HepG2 (cell line): ENCODE measurements at regions not wholly inside any gene's neighbourhood (a gene's known extent, or its start where the extent isn't known, plus 50 kb on each side); places are given as distances from the start of the nearest gene placed in this dataset.

Experiments used
- ATAC-seq: fragments of 200-7000 bp; cut with Tn5 transposase; 3 replicates; pipeline ENCODE4 v1.9.1; 2020; ENCODE audit warnings: mild to moderate bottlenecking, moderate library complexity
- BruUV-seq: library from RNA; stranded (reverse); fragments of 400-500 nt; replicated peaks from 2 replicates; lab custom pipeline; 2021; lab: Mats Ljungman, UMichigan
- CTCF ChIA-PET: fragments of 300-600 bp; formaldehyde crosslinking; extraction: SDS; loops from one replicate; lab custom pipeline; 2021; ENCODE audit warnings: low total read pairs, inconsistent platforms, low intra/inter-chr PET ratio; lab: Yijun Ruan, JAX
- POLR2A ChIA-PET: fragments of 350-600 bp; sonication (Branson Sonifier 250); formaldehyde crosslinking; loops from one replicate; lab custom pipeline; 2020; ENCODE audit warnings: antibody characterized with exemption, inconsistent platforms; lab: Yijun Ruan, JAX
- DNase-seq: peaks from one replicate; pipeline ENCODE4 v3.0.0-alpha.2; 2015; ENCODE audit warnings: low spot score
- FAIRE-seq: peaks from 3 replicates; lab custom pipeline; 2011; peaks lifted over from hg19 to GRCh38; lab: Jason Lieb, UNC
- H2AFZ ChIP-seq: one replicate; pipeline ENCODE4 v1.6.1; 2011; ENCODE audit warnings: low read length, inconsistent platforms
- H3K27ac ChIP-seq: fragments of 300-600 bp; 3 replicates; pipeline ENCODE4 v1.8.0; 2011; ENCODE audit warnings: mixed run types, mild to moderate bottlenecking, mixed read lengths, low read length, inconsistent platforms; ENCODE audit not compliant: insufficient read depth; ENCODE audit errors: extremely low read length
- H3K27me3 ChIP-seq, 2 experiments: fragments of 200-600 bp in 1 of 2; 2 replicates in 1 of 2; 3 replicates in 1 of 2; pipeline versions ENCODE4 v1.6.0 to v1.8.0; 2011; ENCODE audit warnings: low read length in 2 of 2, mild to moderate bottlenecking in 2 of 2, moderate library complexity in 2 of 2, inconsistent platforms in 1 of 2; ENCODE audit not compliant: insufficient read depth in 2 of 2, control insufficient read depth in 1 of 2
- H3K36me3 ChIP-seq, 2 experiments: fragments of 200-600 bp in 1 of 2; replicated peaks in 1 of 2; 2 replicates in 1 of 2; 3 replicates in 1 of 2; pipeline versions ENCODE4 v1.5.1 to v1.8.0; 2011; ENCODE audit warnings: low read length in 2 of 2, inconsistent platforms in 1 of 2; ENCODE audit not compliant: insufficient read depth in 2 of 2, control insufficient read depth in 1 of 2
- H3K4me1 ChIP-seq: 2 replicates; pipeline ENCODE4 v1.5.1; 2012; ENCODE audit warnings: low read length, inconsistent platforms; ENCODE audit not compliant: insufficient read depth
- H3K4me2 ChIP-seq: 2 replicates; pipeline ENCODE4 v1.6.0; 2011; ENCODE audit warnings: low read depth, low read length, inconsistent platforms
- H3K4me3 ChIP-seq, 3 experiments: fragments of 200-600 bp in 1 of 3; sonication (generic), shearing (Covaris generic) in 1 of 3; replicated peaks in 1 of 3; 2 replicates each; pipeline ENCODE4 v1.5.1; 2011 to 2016; ENCODE audit warnings: low read length in 3 of 3, inconsistent platforms in 2 of 3, low read depth in 2 of 3, mild to moderate bottlenecking in 2 of 3, control low read depth in 1 of 3, mixed read lengths in 1 of 3; ENCODE audit not compliant: insufficient read depth in 1 of 3
- H3K79me2 ChIP-seq: one replicate; pipeline ENCODE4 v1.6.1; 2011; ENCODE audit warnings: low read length, inconsistent platforms; ENCODE audit not compliant: insufficient read depth
- H3K9ac ChIP-seq: 2 replicates; pipeline ENCODE4 v1.6.0; 2011; ENCODE audit warnings: mild to moderate bottlenecking, low read depth, low read length, inconsistent platforms; ENCODE audit not compliant: insufficient read depth
- H3K9me3 ChIP-seq: 2 replicates; pipeline ENCODE4 v1.5.1; 2012; ENCODE audit warnings: mild to moderate bottlenecking, low read length
- H4K20me1 ChIP-seq: 2 replicates; pipeline ENCODE4 v1.6.0; 2011; ENCODE audit warnings: inconsistent platforms, mild to moderate bottlenecking, low read length, moderate library complexity; ENCODE audit not compliant: insufficient read depth
- CBX2 ChIP-seq, 2 experiments: fragments of 200-600 bp in 1 of 2; sonication (generic); formaldehyde crosslinking in 1 of 2; IDR thresholded peaks; 2 replicates each; pipeline versions ENCODE4 v1.7.0 to v1.8.1; 2018 to 2022; ENCODE audit warnings: low read depth in 2 of 2, low read length in 1 of 2, mild to moderate bottlenecking in 1 of 2, missing genetic modification reagents in 1 of 2
- HNRNPH1 ChIP-seq: fragments of 200-400 bp; formaldehyde crosslinking; optimal IDR thresholded peaks from 2 replicates; pipeline ENCODE3; 2017; ENCODE audit warnings: mild to moderate bottlenecking, low read depth, low read length
- HOXA5 ChIP-seq: sonication (generic); formaldehyde crosslinking; IDR thresholded peaks from 2 replicates; pipeline ENCODE4 v1.4.0; 2020; ENCODE audit warnings: missing genetic modification reagents
- POLR2AphosphoS2 ChIP-seq: IDR thresholded peaks from 2 replicates; pipeline ENCODE4 v1.6.1; 2011; ENCODE audit warnings: low read depth, low read length, improper control_type of control experiment
- STAG1 ChIP-seq: sonication (generic); formaldehyde crosslinking; IDR thresholded peaks from 2 replicates; pipeline ENCODE4 v1.4.0; 2020; ENCODE audit warnings: missing genetic modification reagents
- ZFAT ChIP-seq: sonication (generic); formaldehyde crosslinking; conservative IDR thresholded peaks from 2 replicates; pipeline ENCODE4 v1.8.1; 2023; ENCODE audit warnings: missing genetic modification reagents, inconsistent platforms
- ZNF589 ChIP-seq: sonication (generic); formaldehyde crosslinking; conservative IDR thresholded peaks from 2 replicates; pipeline ENCODE4 v1.8.0; 2022; ENCODE audit warnings: mild to moderate bottlenecking, moderate library complexity, missing genetic modification reagents
- ZNF615 ChIP-seq: sonication (generic); formaldehyde crosslinking; IDR thresholded peaks from 2 replicates; pipeline ENCODE4 v1.5.0; 2020; ENCODE audit warnings: mild to moderate bottlenecking, missing genetic modification reagents, borderline replicate concordance
- ZNF737 ChIP-seq: sonication (generic); formaldehyde crosslinking; IDR thresholded peaks from 2 replicates; pipeline ENCODE4 v1.5.0; 2020; ENCODE audit warnings: missing genetic modification reagents, mild to moderate bottlenecking, borderline replicate concordance
- ZNF761 ChIP-seq: sonication (generic); formaldehyde crosslinking; conservative IDR thresholded peaks from 2 replicates; pipeline ENCODE4 v1.4.0; 2020; ENCODE audit warnings: mild to moderate bottlenecking, missing genetic modification reagents
- ZSCAN20 ChIP-seq: sonication (generic); formaldehyde crosslinking; IDR thresholded peaks from 2 replicates; pipeline ENCODE4 v1.4.0; 2020; ENCODE audit warnings: missing genetic modification reagents, mild to moderate bottlenecking, borderline replicate concordance
- WGBS: methylation state at CpG from one replicate; pipeline ENCODE4 v1.1.6; 2017; ENCODE audit warnings: low lambda C conversion rate; 5-methylcytosine and 5-hydroxymethylcytosine counted together
- in situ Hi-C: cut with HindIII; loops from 2 replicates; pipeline ENCODE4 v1.10.0; 2017; ENCODE audit warnings: low pct_unique_long_range_greater_than_20kb; ENCODE audit not compliant: extremely low pct_ligation_motif_present
- intact Hi-C: fragments of 100-400 bp; cut with micrococcal nuclease; formaldehyde crosslinking; loops from one replicate; pipeline ENCODE4 v1.10.0; 2022; ENCODE audit not compliant: unreplicated experiment
- TF ChIP-seq, protein P1 (sequence below): IDR thresholded peaks from 2 replicates; pipeline ENCODE4 v1.6.1; 2016; ENCODE audit warnings: low read depth, missing genetic modification reagents, missing compliant biosample characterization

- no peak for TF ChIP-seq ZNF737 (CRISPR knock-in tag)
- TF ChIP-seq POLR2AphosphoS2, result no peak
- TF ChIP-seq ZNF615, result no peak
- no peak for TF ChIP-seq CBX2 (IDR thresholded peaks at IDR 0.05; ENCODE audit: low read depth, low read length)
- no peak for TF ChIP-seq CBX2 (CRISPR knock-in tag; IDR thresholded peaks at IDR 0.05; ENCODE audit: low read depth)
Measured at GRCh38 chr1:114209971-114210370, 56.3 kb upstream of the SYT6 start (continued).

DNA sequence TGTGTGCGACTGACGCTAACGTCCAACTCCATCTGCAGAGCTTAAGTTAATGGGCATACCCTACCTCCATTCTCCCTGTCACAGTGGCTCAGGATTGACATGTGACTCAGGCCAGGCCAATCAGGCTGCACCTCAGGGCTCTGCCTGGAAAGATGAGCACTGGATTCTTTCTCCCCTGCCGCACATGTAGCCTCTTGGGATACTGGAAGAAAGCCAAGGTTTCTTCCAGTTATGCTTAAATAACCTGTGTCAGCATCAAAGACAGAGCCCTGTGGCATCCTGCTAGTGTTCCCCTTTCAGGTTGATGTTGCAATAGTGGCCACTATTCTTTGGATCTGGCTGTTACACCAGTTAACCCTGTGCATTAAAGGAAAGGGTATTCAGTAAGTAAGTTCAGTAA, 55.0 kb upstream of the SYT6 start:
- WGBS, result 32% methylated on average over 4 of the region's 4 CpGs
- TF ChIP-seq ZFAT (no peak), HOXA5 (CRISPR knock-in tag) (no peak), ZNF589 (no peak), HNRNPH1 (no peak), STAG1 (CRISPR knock-in tag) (no peak), ZSCAN20 (CRISPR knock-in tag) (no peak), ZNF761 (no peak)
- TF ChIP-seq, protein P1, sequence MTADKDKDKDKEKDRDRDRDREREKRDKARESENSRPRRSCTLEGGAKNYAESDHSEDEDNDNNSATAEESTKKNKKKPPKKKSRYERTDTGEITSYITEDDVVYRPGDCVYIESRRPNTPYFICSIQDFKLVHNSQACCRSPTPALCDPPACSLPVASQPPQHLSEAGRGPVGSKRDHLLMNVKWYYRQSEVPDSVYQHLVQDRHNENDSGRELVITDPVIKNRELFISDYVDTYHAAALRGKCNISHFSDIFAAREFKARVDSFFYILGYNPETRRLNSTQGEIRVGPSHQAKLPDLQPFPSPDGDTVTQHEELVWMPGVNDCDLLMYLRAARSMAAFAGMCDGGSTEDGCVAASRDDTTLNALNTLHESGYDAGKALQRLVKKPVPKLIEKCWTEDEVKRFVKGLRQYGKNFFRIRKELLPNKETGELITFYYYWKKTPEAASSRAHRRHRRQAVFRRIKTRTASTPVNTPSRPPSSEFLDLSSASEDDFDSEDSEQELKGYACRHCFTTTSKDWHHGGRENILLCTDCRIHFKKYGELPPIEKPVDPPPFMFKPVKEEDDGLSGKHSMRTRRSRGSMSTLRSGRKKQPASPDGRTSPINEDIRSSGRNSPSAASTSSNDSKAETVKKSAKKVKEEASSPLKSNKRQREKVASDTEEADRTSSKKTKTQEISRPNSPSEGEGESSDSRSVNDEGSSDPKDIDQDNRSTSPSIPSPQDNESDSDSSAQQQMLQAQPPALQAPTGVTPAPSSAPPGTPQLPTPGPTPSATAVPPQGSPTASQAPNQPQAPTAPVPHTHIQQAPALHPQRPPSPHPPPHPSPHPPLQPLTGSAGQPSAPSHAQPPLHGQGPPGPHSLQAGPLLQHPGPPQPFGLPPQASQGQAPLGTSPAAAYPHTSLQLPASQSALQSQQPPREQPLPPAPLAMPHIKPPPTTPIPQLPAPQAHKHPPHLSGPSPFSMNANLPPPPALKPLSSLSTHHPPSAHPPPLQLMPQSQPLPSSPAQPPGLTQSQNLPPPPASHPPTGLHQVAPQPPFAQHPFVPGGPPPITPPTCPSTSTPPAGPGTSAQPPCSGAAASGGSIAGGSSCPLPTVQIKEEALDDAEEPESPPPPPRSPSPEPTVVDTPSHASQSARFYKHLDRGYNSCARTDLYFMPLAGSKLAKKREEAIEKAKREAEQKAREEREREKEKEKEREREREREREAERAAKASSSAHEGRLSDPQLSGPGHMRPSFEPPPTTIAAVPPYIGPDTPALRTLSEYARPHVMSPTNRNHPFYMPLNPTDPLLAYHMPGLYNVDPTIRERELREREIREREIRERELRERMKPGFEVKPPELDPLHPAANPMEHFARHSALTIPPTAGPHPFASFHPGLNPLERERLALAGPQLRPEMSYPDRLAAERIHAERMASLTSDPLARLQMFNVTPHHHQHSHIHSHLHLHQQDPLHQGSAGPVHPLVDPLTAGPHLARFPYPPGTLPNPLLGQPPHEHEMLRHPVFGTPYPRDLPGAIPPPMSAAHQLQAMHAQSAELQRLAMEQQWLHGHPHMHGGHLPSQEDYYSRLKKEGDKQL (CRISPR knock-in tag), result no peak
- in situ Hi-C loops (no loop called here), intact Hi-C loops (no loop called here)
- H3K36me3 ChIP-seq, result no peaks in the 10 kb centered on the region
- no peak overlapping the region for H3K27ac ChIP-seq
- POLR2A ChIA-PET, result no interaction called here
- FAIRE-seq, result no peak
- H3K4me2 ChIP-seq, result no peak overlapping the region
- no peak overlapping the region for H3K9ac ChIP-seq
- H3K27me3 ChIP-seq, result peaks cover 1 to 32% of the 10 kb centered on the region in 2 experiments; a peak in 3 of 5 replicates
- H3K4me1 ChIP-seq, result no peaks in the 10 kb centered on the region
- no TSS peak for BruUV-seq
- no peak for DNase-seq
- H3K4me3 ChIP-seq, result no peak overlapping the region
- no peaks in the 10 kb centered on the region for H4K20me1 ChIP-seq
- no peaks in the 10 kb centered on the region for H3K9me3 ChIP-seq
- H3K79me2 ChIP-seq, result no peaks in the 10 kb centered on the region
- ATAC-seq, result no peak
- CTCF ChIA-PET, result no interaction called here
- H2AFZ ChIP-seq, result no peak overlapping the region
